Neutrophil (primary cell): ENCODE measurements at regions not wholly inside any gene's neighbourhood (a gene's known extent, or its start where the extent isn't known, plus 50 kb on each side); places are given as distances from the start of the nearest gene placed in this dataset.

Experiments used
- H3K27ac ChIP-seq: fragments of 200-600 bp; sonication (generic); 2 replicates; pipeline ENCODE4 v1.5.1; 2016; ENCODE audit warnings: mild to moderate bottlenecking, moderate library complexity
- H3K27me3 ChIP-seq: fragments of 200-600 bp; sonication (generic); 2 replicates; pipeline ENCODE4 v1.6.0; 2016; ENCODE audit warnings: mild to moderate bottlenecking
- H3K36me3 ChIP-seq: fragments of 200-600 bp; sonication (generic); 2 replicates; pipeline ENCODE4 v1.5.1; 2017
- H3K4me1 ChIP-seq, 2 experiments: fragments of 200-600 bp in 1 of 2; sonication (generic) in 1 of 2; 1 replicate in 1 of 2; 2 replicates in 1 of 2; pipeline versions ENCODE4 v1.5.1 to v1.6.1; 2013 to 2016; ENCODE audit warnings: low read depth in 1 of 2, low read length in 1 of 2, mild to moderate bottlenecking in 1 of 2, moderate library complexity in 1 of 2; ENCODE audit not compliant: control insufficient read depth in 1 of 2, insufficient read depth in 1 of 2
- H3K4me3 ChIP-seq, 2 experiments: fragments of 200-600 bp in 1 of 2; sonication (generic) in 1 of 2; 1 replicate in 1 of 2; 2 replicates in 1 of 2; pipeline ENCODE4 v1.5.1; 2013 to 2016; ENCODE audit warnings: low read depth in 1 of 2, low read length in 1 of 2, mild to moderate bottlenecking in 1 of 2, moderate library complexity in 1 of 2
- H3K9me3 ChIP-seq: fragments of 200-600 bp; sonication (generic); 2 replicates; pipeline ENCODE4 v1.5.1; 2016
- TF ChIP-seq, protein P1 (sequence below): fragments of 200-600 bp; sonication (generic); IDR thresholded peaks from 2 replicates; pipeline ENCODE4 v1.5.1; 2016; ENCODE audit warnings: antibody characterized with exemption

- TF ChIP-seq, protein P1, sequence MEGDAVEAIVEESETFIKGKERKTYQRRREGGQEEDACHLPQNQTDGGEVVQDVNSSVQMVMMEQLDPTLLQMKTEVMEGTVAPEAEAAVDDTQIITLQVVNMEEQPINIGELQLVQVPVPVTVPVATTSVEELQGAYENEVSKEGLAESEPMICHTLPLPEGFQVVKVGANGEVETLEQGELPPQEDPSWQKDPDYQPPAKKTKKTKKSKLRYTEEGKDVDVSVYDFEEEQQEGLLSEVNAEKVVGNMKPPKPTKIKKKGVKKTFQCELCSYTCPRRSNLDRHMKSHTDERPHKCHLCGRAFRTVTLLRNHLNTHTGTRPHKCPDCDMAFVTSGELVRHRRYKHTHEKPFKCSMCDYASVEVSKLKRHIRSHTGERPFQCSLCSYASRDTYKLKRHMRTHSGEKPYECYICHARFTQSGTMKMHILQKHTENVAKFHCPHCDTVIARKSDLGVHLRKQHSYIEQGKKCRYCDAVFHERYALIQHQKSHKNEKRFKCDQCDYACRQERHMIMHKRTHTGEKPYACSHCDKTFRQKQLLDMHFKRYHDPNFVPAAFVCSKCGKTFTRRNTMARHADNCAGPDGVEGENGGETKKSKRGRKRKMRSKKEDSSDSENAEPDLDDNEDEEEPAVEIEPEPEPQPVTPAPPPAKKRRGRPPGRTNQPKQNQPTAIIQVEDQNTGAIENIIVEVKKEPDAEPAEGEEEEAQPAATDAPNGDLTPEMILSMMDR: no peak
- Histone ChIP-seq H3K4me1 (no peaks in the 10 kb centered on the region), H3K9me3 (no peaks in the 10 kb centered on the region), H3K4me3 (no peak overlapping the region), H3K27ac (no peak overlapping the region), H3K27me3 (no peaks in the 10 kb centered on the region), H3K36me3 (no peaks in the 10 kb centered on the region)
These were observed 150.7 kb upstream of the CPM start for GRCh38 chr12:69083689-69084088.

DNA sequence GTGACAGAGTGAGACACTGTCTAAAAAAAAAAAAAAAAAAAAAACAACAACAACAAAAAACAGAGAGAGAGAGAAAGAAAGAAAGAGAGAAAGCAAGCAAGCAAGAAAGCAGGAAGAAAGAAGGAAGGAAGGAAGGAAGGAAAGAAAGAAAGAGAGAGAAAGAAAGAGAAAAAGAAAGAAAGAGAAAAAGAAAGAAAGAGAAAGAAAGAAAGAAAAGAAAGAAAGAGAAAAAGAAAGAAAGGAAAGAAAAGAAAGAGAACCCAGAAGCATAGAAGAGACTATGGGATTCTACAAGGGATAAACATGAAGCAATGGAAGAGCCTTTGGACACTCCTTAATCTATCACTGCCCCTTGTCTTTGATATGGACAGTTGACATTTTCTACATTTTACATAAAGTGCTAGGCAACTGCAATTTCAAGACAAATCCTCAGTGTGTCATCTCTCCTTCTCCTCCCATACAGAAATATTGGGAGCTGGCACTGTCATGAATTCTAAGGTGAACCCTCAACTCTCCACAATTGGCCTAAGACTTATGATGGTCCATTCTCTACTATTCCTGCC is 151.9 kb upstream of the CPM start:
- Histone ChIP-seq H3K36me3 (no peaks in the 10 kb centered on the region), H3K27ac (no peak overlapping the region), H3K4me3 (no peak overlapping the region), H3K27me3 (no peaks in the 10 kb centered on the region), H3K4me1 (no peaks in the 10 kb centered on the region), H3K9me3 (no peaks in the 10 kb centered on the region)
- TF ChIP-seq, protein P1: no peak

- TF ChIP-seq, protein P1: no peak
- no peaks in the 10 kb centered on the region for H3K9me3 ChIP-seq
- H3K27ac ChIP-seq: no peak overlapping the region
- H3K27me3 ChIP-seq: peaks cover 3% of the 10 kb centered on the region
- H3K4me3 ChIP-seq: no peak overlapping the region
- no peaks in the 10 kb centered on the region for H3K4me1 ChIP-seq
- no peaks in the 10 kb centered on the region for H3K36me3 ChIP-seq
These were observed 152.9 kb upstream of the CPM start for GRCh38 chr12:69085852-69086251.

- H3K4me1 ChIP-seq: no peaks in the 10 kb centered on the region
- H3K9me3 ChIP-seq: no peaks in the 10 kb centered on the region
- H3K27me3 ChIP-seq: peaks cover 14% of the 10 kb centered on the region
- H3K27ac ChIP-seq: no peak overlapping the region
- H3K4me3 ChIP-seq: no peak overlapping the region
- no peaks in the 10 kb centered on the region for H3K36me3 ChIP-seq
- TF ChIP-seq, protein P1: no peak
These were observed 151.4 kb upstream of the CPSF6 start for GRCh38 chr12:69087986-69088385.

DNA sequence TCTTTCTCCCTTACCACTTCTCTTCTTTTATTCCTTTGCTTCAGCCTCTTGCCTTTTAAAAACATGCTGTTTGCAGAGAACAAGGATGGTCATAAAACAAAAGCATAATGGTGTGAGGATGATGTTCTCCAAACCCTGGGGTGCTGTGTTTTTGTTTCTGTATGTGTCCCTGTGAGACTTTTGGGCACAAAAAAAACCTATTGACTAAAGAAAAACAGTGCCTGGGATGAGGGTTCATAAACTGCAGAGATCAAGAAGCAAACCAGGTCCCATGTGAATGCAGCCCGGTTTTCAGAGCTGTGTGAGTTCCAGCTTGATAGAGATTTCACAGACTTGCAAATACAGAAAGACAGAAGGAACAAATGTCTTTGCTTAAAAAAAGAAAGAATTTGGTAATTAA is 148.6 kb upstream of the CPSF6 start:
- H3K4me1 ChIP-seq: no peaks in the 10 kb centered on the region
- no peaks in the 10 kb centered on the region for H3K9me3 ChIP-seq
- no peaks in the 10 kb centered on the region for H3K36me3 ChIP-seq
- H3K4me3 ChIP-seq: no peak overlapping the region
- TF ChIP-seq, protein P1: no peak
- peaks cover 21% of the 10 kb centered on the region for H3K27me3 ChIP-seq
- H3K27ac ChIP-seq: no peak overlapping the region
